HCT116 (cell line): ENCODE measurements at regions not wholly inside any gene's neighbourhood (a gene's known extent, or its start where the extent isn't known, plus 50 kb on each side); places are given as distances from the start of the nearest gene placed in this dataset.

Experiments
- ATAC-seq: fragments of 200-7000 bp; cut with Tn5 transposase; 2 replicates; pipeline ENCODE4 v1.9.1; 2020; ENCODE audit warnings: mild to moderate bottlenecking, moderate library complexity
- BruUV-seq: library from RNA; stranded (reverse); fragments of 400-500 nt; replicated peaks from 2 replicates; lab custom pipeline; 2021; lab: Mats Ljungman, UMichigan
- CTCF ChIA-PET: fragments of 300-600 bp; sonication (Branson Sonifier 250); formaldehyde crosslinking; loops from one replicate; lab custom pipeline; 2021; ENCODE audit warnings: antibody characterized with exemption; lab: Charles Lee
- POLR2A ChIA-PET: fragments of 300-600, 350-600 bp; sonication (Branson Sonifier 250); formaldehyde crosslinking; loops from one replicate; lab custom pipeline; 2021; ENCODE audit warnings: antibody characterized with exemption; lab: Charles Lee
- RAD21 ChIA-PET, 2 experiments: fragments of 300-600 bp; sonication (Branson Sonifier 250); formaldehyde crosslinking; loops; one replicate each; lab custom pipeline; 2023; ENCODE audit warnings: low total read pairs in 2 of 2; ENCODE audit not compliant: uncharacterized antibody in 2 of 2, unreplicated experiment in 2 of 2, low non-redundant PET in 1 of 2; lab: Charles Lee
- DNase-seq: peaks from one replicate; pipeline ENCODE4 v3.0.0-alpha.2; 2010; ENCODE audit warnings: low read depth, low spot score
- H2AFZ ChIP-seq: fragments of 200-600 bp; shearing (Covaris generic), sonication (generic); 2 replicates; pipeline ENCODE4 v1.6.1; 2017; ENCODE audit warnings: low read depth, mixed run types, mixed read lengths, antibody characterized with exemption, low read length; ENCODE audit not compliant: poor library complexity, severe bottlenecking
- H3K27ac ChIP-seq: 2 replicates; pipeline ENCODE4 v1.5.1; 2012; ENCODE audit warnings: low read depth, low read length
- H3K27me3 ChIP-seq: fragments of 200-600 bp; sonication (generic); 2 replicates; pipeline ENCODE4 v1.6.1; 2016; ENCODE audit warnings: mixed run types, low read length, mixed read lengths; ENCODE audit not compliant: insufficient read depth
- H3K36me3 ChIP-seq, 2 experiments: fragments of 200-500 bp in 1 of 2; fragments of 200-600 bp in 1 of 2; sonication (Bioruptor generic) in 1 of 2; sonication (generic) in 1 of 2; 2 replicates each; pipeline versions ENCODE4 v1.5.1 to v1.6.1; 2014 to 2016; ENCODE audit warnings: low read length in 2 of 2, inconsistent platforms in 1 of 2, mixed read lengths in 1 of 2, mixed run types in 1 of 2; ENCODE audit not compliant: insufficient read depth in 2 of 2, control insufficient read depth in 1 of 2
- H3K4me1 ChIP-seq, 2 experiments: fragments of 200-600 bp in 1 of 2; sonication (generic) in 1 of 2; 2 replicates each; pipeline versions ENCODE4 v1.5.1 to v1.6.1; 2012 to 2017; ENCODE audit warnings: low read length in 2 of 2, inconsistent platforms in 1 of 2, mild to moderate bottlenecking in 1 of 2, mixed read lengths in 1 of 2, mixed run types in 1 of 2, moderate library complexity in 1 of 2; ENCODE audit not compliant: insufficient read depth in 2 of 2, control insufficient read depth in 1 of 2
- H3K4me2 ChIP-seq: fragments of 200-600 bp; sonication (generic); 2 replicates; pipeline ENCODE4 v1.6.1; 2017; ENCODE audit warnings: mixed run types, low read length, mixed read lengths
- H3K4me3 ChIP-seq, 2 experiments: fragments of 200-600 bp in 1 of 2; sonication (generic) in 1 of 2; replicated peaks in 1 of 2; 2 replicates each; pipeline ENCODE4 v1.5.1; 2011 to 2016; ENCODE audit warnings: low read length in 2 of 2, control low read depth in 1 of 2, low read depth in 1 of 2, mild to moderate bottlenecking in 1 of 2, mixed read lengths in 1 of 2, mixed run types in 1 of 2
- H3K79me2 ChIP-seq: fragments of 200-600 bp; sonication (generic); 2 replicates; pipeline ENCODE4 v1.6.1; 2017; ENCODE audit warnings: mild to moderate bottlenecking, mixed run types, low read length, moderate library complexity, mixed read lengths; ENCODE audit not compliant: insufficient read depth
- H3K9ac ChIP-seq: fragments of 200-600 bp; sonication (generic); 2 replicates; pipeline ENCODE4 v1.6.1; 2016; ENCODE audit warnings: low read length, mixed read lengths
- H3K9me2 ChIP-seq: fragments of 200-600 bp; sonication (generic), shearing (Covaris generic); 2 replicates; pipeline ENCODE4 v1.6.1; 2017; ENCODE audit warnings: mixed run types, mild to moderate bottlenecking, moderate library complexity; ENCODE audit not compliant: insufficient read depth
- H3K9me3 ChIP-seq, 2 experiments: fragments of 200-500 bp in 1 of 2; fragments of 200-600 bp in 1 of 2; sonication (Bioruptor generic) in 1 of 2; sonication (generic) in 1 of 2; 2 replicates each; pipeline ENCODE4 v1.6.1; 2014 to 2017; ENCODE audit warnings: low read length in 2 of 2, mixed read lengths in 2 of 2, inconsistent platforms in 1 of 2, low read depth in 1 of 2, mild to moderate bottlenecking in 1 of 2, mixed run types in 1 of 2, moderate library complexity in 1 of 2; ENCODE audit not compliant: control insufficient read depth in 1 of 2, insufficient read depth in 1 of 2
- H4K20me1 ChIP-seq: fragments of 200-600 bp; sonication (generic), shearing (Covaris generic); 2 replicates; pipeline ENCODE4 v1.6.1; 2017; ENCODE audit warnings: mixed run types, mild to moderate bottlenecking, moderate library complexity; ENCODE audit not compliant: insufficient read depth
- CBX3 ChIP-seq: IDR thresholded peaks from 2 replicates; pipeline ENCODE4 v1.6.1; 2012; ENCODE audit warnings: low read depth
- CEBPB ChIP-seq: IDR thresholded peaks from 2 replicates; pipeline ENCODE4 v1.6.1; 2012; ENCODE audit warnings: low read depth
- EGR1 ChIP-seq: IDR thresholded peaks from 2 replicates; pipeline ENCODE4 v1.6.1; 2012; ENCODE audit warnings: low read depth
- ELF1 ChIP-seq: IDR thresholded peaks from 2 replicates; pipeline ENCODE4 v1.6.1; 2012; ENCODE audit warnings: low read depth, borderline replicate concordance
- EZH2 ChIP-seq: fragments of 200-600 bp; sonication (generic); IDR thresholded peaks from 2 replicates; pipeline ENCODE4 v1.6.1; 2017; ENCODE audit warnings: antibody characterized with exemption, mixed run types
- FOSL1 ChIP-seq: IDR thresholded peaks from 2 replicates; pipeline ENCODE4 v1.6.1; 2012; ENCODE audit warnings: low read depth
- SIN3A ChIP-seq: IDR thresholded peaks from 2 replicates; pipeline ENCODE4 v1.6.1; 2012; ENCODE audit warnings: low read depth
- intact Hi-C: fragments of 100-400 bp; cut with micrococcal nuclease; formaldehyde crosslinking; loops from 2 replicates; pipeline ENCODE4 v1.10.0; 2022
- TF ChIP-seq, protein P1 (sequence below): IDR thresholded peaks from 2 replicates; pipeline ENCODE4 v1.6.1; 2012; ENCODE audit warnings: low read depth
- TF ChIP-seq, protein P2 (sequence below): IDR thresholded peaks from 2 replicates; pipeline ENCODE4 v1.6.1; 2011; ENCODE audit warnings: mild to moderate bottlenecking, low read length, moderate library complexity; ENCODE audit not compliant: insufficient replicate concordance; ENCODE audit errors: extremely low read depth

DNA sequence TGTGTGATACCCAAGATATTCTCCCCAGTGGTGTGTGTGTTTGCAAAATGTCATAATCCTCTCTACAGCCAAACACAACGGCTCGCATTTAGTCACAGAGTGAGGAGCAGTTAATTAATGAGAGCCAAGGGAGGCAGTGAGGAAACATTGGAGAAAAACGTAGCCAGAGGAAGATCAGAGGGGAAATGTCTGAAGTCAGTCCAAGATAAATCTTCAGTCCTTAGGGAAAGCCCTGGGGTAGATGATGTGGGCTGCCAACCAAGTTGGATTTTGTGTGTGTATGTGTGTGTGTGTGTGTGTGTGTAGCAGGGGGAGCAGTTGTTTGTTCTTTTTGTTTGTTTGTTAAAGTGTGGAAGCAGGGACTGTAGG, 201.0 kb upstream of the PTBP2 start:
- no peak for ATAC-seq
- H2AFZ ChIP-seq: no peak overlapping the region

DNA sequence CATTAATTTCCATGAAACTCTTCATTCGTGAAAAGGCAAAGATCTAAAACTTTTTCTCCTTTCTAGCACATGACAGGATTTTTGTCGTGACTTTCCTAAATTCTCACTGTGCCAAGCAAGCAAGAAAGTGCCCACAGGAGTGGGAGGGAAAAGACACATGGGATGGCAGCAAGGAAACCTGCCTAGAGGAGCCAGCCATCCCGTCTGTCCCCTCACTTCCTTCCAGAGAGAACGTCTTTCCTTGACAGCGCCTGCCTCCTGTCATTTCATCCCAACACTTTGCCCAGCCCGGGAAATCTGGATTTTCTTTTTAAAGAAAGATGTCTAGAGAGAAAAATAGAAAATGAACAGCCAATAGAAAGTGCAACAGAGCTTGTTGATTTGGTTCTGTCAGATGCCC, 200.6 kb upstream of the PTBP2 start:
- Histone ChIP-seq H3K27me3 (no peaks in the 10 kb centered on the region), H3K9ac (no peak overlapping the region), H3K4me1 (peaks cover 2 to 6% of the 10 kb centered on the region in 2 experiments; a peak in 1 of 4 replicates), H3K27ac (no peak overlapping the region), H3K36me3 (no peaks in the 10 kb centered on the region), H2AFZ (no peak overlapping the region), H4K20me1 (no peaks in the 10 kb centered on the region), H3K9me2 (no peaks in the 10 kb centered on the region), H3K4me3 (no peak overlapping the region), H3K79me2 (no peaks in the 10 kb centered on the region), H3K9me3 (no peaks in the 10 kb centered on the region), H3K4me2 (no peak overlapping the region)
- no TSS peak for BruUV-seq
- intact Hi-C loops: no loop called here
- ChIA-PET RAD21 (no interaction called here), CTCF (no interaction called here), POLR2A (no interaction called here)
- DNase-seq (no peak), ATAC-seq (no peak)
- TF ChIP-seq CEBPB (no peak), FOSL1 (no peak), ELF1 (no peak), EZH2 (no peak)
- TF ChIP-seq, protein P1, sequence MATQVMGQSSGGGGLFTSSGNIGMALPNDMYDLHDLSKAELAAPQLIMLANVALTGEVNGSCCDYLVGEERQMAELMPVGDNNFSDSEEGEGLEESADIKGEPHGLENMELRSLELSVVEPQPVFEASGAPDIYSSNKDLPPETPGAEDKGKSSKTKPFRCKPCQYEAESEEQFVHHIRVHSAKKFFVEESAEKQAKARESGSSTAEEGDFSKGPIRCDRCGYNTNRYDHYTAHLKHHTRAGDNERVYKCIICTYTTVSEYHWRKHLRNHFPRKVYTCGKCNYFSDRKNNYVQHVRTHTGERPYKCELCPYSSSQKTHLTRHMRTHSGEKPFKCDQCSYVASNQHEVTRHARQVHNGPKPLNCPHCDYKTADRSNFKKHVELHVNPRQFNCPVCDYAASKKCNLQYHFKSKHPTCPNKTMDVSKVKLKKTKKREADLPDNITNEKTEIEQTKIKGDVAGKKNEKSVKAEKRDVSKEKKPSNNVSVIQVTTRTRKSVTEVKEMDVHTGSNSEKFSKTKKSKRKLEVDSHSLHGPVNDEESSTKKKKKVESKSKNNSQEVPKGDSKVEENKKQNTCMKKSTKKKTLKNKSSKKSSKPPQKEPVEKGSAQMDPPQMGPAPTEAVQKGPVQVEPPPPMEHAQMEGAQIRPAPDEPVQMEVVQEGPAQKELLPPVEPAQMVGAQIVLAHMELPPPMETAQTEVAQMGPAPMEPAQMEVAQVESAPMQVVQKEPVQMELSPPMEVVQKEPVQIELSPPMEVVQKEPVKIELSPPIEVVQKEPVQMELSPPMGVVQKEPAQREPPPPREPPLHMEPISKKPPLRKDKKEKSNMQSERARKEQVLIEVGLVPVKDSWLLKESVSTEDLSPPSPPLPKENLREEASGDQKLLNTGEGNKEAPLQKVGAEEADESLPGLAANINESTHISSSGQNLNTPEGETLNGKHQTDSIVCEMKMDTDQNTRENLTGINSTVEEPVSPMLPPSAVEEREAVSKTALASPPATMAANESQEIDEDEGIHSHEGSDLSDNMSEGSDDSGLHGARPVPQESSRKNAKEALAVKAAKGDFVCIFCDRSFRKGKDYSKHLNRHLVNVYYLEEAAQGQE: no peak
- TF ChIP-seq, protein P2, sequence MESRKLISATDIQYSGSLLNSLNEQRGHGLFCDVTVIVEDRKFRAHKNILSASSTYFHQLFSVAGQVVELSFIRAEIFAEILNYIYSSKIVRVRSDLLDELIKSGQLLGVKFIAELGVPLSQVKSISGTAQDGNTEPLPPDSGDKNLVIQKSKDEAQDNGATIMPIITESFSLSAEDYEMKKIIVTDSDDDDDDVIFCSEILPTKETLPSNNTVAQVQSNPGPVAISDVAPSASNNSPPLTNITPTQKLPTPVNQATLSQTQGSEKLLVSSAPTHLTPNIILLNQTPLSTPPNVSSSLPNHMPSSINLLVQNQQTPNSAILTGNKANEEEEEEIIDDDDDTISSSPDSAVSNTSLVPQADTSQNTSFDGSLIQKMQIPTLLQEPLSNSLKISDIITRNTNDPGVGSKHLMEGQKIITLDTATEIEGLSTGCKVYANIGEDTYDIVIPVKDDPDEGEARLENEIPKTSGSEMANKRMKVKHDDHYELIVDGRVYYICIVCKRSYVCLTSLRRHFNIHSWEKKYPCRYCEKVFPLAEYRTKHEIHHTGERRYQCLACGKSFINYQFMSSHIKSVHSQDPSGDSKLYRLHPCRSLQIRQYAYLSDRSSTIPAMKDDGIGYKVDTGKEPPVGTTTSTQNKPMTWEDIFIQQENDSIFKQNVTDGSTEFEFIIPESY: no peak

More for the DNA sequence above, 201.0 kb upstream of the PTBP2 start:
- Histone ChIP-seq H3K4me1 (peaks cover 2 to 6% of the 10 kb centered on the region in 2 experiments; a peak in 1 of 4 replicates), H3K27me3 (no peaks in the 10 kb centered on the region), H3K36me3 (no peaks in the 10 kb centered on the region), H3K4me3 (no peak overlapping the region), H3K79me2 (no peaks in the 10 kb centered on the region), H3K9me2 (no peaks in the 10 kb centered on the region), H3K9ac (no peak overlapping the region), H4K20me1 (no peaks in the 10 kb centered on the region), H3K9me3 (no peaks in the 10 kb centered on the region), H3K4me2 (no peak overlapping the region), H3K27ac (no peak overlapping the region)
- intact Hi-C loops: no loop called here
- RAD21 ChIA-PET: no interaction called here
- DNase-seq: no peak
- TF ChIP-seq SIN3A (no peak), CBX3 (no peak), EGR1 (no peak)
- TF ChIP-seq, protein P1: no peak
- BruUV-seq: no TSS peak
- POLR2A ChIA-PET: no interaction called here
- CTCF ChIA-PET: no interaction called here
